Activated T-cell treated with anti-CD3 and anti-CD28 coated beads for 24 hours (primary cell): ENCODE measurements at regions not wholly inside any gene's neighbourhood (a gene's known extent, or its start where the extent isn't known, plus 50 kb on each side); places are given as distances from the start of the nearest gene placed in this dataset.
"Not testable (repeated sequence)": the region's sequence is repeated elsewhere in the genome, so short reads cannot be mapped to it uniquely, and the experiment has no call there.

ENCODE experiments used
- DNase-seq: peaks from one replicate; pipeline ENCODE4 v3.0.0-alpha.2; 2020; ENCODE audit warnings: low read depth

GRCh38 chr3:106121491-106122289, 252.9 kb upstream of the CBLB start:
- DNase-seq = no peak

DNA sequence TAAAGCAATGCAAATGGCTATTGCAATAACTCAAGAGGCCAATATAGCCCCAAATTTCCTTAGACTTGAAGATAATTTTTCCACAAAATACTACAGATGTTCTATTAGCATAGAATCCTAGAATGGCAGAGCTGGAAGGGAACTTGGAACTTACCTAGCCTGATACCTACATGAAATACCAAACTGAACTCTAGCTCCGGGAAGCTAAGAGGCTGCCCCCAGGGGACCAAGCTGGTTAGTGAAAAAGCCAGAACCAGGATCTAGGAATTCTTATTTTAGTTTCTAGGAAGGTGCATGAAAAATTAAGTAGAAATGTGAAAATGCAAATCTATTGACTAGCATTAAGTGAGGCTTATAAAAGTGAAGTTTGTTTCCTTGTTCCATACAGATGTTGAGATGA, 256.0 kb upstream of the CBLB start:
- DNase-seq = no peak

GRCh38 chr3:106125321-106125720, 256.5 kb upstream of the CBLB start:
- no peak for DNase-seq

GRCh38 chr3:106126067-106126845, 257.4 kb upstream of the CBLB start:
- no peak for DNase-seq

DNA sequence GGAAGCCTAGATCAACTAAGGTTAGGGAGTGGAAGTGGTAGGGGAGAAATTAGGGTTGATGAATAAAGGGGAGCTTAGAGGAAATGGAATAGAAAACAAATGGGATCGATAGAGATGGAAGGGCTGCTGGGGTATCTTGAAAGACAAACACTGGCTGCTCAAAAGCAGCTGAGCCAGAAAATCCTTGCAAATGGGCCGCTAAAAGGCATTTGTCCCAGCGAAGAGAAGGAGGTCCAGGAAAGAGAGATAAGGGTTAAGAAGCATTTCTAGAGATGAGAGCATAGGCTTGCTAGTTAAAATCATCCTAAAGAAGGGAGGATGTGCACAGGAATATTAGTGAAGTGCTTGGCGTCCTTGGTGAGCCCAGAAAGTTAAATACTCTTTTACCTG, 258.0 kb upstream of the CBLB start:
- no peak for DNase-seq

DNA sequence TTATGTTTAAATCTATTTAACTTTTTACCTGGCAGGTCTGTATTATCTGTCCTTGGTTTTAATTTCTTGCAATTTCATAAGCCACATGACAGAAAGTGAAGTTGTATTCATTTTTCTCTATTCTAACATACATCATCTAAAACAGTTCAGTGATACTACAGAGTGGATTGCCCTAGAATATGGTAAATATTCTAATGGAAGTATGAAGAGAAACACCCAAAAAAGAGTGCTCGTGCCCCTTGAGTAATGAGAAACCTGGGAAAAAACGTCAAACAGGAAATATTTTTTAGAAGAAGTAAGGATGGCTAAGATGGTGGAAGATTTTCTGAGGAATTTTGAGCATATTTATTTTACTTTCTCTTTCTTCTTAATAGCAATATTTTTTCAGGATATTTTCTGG, 261.1 kb upstream of the CBLB start:
- DNase-seq = no peak

GRCh38 chr3:106130384-106131198, 261.8 kb upstream of the CBLB start:
- no peak for DNase-seq

- DNase-seq = no peak
Observed at GRCh38 chr3:106135451-106136160, 266.8 kb upstream of the CBLB start.

GRCh38 chr3:106139826-106140225, 271.0 kb upstream of the CBLB start:
- DNase-seq = no peak

DNA sequence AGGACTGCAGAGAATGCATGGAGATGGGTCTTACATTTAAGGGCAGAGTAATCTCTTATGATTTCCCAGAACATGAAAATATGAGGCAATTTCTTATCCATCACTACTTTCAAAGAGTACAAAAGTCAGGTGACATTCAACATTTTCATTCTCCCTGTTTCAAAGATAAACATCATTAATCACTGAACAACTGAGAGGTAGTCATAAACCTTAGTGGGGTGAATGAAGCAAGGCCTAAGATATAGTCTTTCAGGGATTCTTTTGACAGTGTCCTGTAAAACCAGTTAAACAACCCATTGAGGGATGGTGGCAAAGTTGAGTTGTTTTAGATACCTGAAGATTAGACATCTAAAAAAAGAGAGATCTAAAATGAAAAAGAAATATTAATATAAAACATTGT, 271.6 kb upstream of the CBLB start:
- DNase-seq = no peak

GRCh38 chr3:106144030-106144429, 275.2 kb upstream of the CBLB start:
- DNase-seq = no peak

DNA sequence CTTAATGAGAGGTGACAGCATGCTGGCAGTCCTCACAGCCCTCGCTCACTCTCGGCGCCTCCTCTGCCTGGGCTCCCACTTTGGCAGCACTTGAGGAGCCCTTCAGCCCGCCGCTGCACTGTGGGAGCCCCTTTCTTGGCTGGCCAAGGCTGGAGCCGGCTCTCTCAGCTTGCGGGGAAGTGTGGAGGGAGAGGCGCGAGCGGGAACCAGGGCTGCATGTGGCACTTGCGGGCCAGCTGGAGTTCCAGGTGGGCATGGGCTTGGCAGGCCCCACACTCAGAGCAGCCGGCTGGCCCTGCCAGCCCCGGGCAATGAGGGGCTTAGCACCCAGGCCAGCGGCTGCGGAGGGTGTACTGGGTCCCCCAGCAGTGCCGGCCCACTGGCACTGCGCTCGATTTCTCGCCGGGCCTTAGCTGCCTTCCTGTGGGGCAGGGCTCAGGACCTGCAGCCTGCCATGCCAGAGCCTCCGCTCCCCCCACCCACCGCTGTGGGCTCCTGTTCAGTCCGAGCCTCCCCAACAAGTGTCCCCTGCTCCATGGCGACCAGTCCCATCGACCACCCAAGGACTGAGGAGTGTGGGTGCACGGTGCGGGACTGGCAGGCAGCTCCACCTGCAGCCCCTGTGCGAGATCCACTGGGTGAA, 279.7 kb upstream of the CBLB start:
- DNase-seq = not testable (repeated sequence)

GRCh38 chr3:106157411-106157810, 288.6 kb upstream of the CBLB start:
- no peak for DNase-seq

- no peak for DNase-seq
Observed at GRCh38 chr3:106160396-106160795, 291.6 kb upstream of the CBLB start.

DNA sequence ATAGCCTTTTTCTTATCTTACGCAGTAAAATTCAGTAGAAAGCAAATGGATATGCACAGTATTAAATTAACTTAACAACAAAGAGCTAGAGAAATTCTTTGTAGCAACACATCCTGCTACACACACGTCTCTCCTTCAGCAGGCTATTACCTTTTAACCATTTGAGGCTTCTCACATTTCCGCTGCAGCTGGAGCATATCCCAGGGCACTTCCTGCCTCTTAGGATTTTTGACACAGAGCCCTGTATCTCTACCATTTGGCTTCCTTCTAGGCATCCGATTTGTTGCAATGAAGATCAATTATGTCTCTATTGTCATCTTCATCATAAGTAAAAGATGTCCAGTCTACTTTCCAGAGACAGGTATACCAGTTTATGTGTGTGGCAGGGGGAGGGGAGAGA, 292.4 kb upstream of the CBLB start:
- DNase-seq = no peak

DNA sequence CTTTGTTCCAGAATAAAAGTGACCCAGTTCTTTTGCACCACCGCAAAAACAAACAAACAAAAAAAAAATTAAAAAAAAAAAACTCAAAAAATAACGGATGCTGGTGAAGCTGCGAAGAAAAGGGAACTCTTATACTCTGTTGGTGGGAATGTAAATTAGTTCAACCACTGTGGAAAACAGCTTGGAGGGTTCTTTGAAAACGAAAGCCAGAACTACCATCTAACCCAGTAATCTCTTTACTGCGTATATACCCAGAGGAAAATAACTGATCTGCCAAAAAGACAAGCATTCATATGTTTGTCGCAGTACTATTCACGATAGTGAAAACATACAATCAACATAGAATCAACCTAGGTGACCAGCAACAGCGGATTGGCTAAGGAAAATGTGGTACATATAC, 298.9 kb upstream of the CBLB start:
- no peak for DNase-seq

DNA sequence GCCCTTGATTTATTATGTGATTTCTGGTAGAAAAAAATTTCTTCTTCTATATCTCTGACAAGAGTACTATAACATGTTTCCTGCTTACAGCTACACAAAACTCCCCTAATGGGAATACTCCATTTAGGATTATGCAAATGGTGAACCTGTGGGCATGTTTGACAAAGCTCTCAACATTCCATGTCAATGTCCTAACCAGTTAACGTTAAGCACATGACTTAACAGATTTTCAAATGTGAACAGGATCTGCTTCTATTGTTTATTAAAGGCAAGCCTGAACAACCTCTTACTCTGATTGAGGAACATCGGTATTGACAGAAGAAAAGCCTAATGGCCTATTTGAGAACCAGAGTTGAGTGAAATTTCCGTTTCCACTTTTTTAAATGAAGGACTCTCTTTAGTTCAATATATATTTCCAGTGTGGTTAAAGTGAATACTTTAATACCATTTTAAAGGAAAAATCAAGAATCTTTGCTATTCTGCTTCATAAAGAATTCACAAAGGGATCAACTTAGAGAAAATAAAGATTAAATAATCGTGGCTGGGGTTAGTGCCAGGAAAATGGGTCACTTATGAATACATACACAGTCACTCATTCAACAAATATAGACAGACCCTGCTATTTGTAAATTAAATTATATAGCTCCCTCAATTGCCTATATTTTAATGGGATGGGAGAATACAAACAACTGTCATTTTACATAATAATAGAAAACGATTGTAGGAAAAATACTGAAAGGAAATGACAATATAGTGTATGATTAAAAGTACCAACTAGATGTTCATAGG, 300.3 kb upstream of the CBLB start:
- no peak for DNase-seq

GRCh38 chr3:106170636-106171035, 301.8 kb upstream of the CBLB start:
- no peak for DNase-seq

GRCh38 chr3:106172101-106172500, 303.3 kb upstream of the CBLB start:
- no peak for DNase-seq

DNA sequence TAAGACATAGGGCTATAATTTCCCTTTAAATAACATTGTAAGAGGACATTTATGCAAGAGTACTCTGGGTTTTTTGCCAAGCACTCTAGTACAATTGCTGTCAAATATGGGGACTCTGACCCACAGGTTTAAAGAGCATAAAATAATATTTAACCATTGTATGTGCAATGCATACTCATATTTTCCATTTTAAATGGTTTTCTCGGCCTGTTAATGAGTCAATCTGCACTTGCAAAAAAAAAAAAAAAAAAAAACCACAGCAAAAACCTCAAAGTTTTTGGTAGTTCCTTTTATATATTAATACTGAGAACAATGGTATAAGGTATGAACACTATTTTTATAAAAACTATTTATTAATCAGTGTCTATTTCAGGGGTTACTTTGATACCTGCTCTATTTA, 304.0 kb upstream of the CBLB start:
- DNase-seq = no peak

GRCh38 chr3:106175276-106175675, 306.5 kb upstream of the CBLB start:
- no peak for DNase-seq
